H9 (cell line): ENCODE measurements at regions not wholly inside any gene's neighbourhood (a gene's known extent, or its start where the extent isn't known, plus 50 kb on each side); places are given as distances from the start of the nearest gene placed in this dataset.

ENCODE experiments used
- DNase-seq: peaks from one replicate; pipeline ENCODE4 v3.0.0-alpha.2; 2017
- H2AFZ ChIP-seq: one replicate; pipeline ENCODE4 v1.6.1; 2013; ENCODE audit warnings: mild to moderate bottlenecking, low read length, control low read depth, moderate library complexity
- H2AK5ac ChIP-seq: 2 replicates; pipeline ENCODE4 v1.6.1; 2013; ENCODE audit warnings: low read length, control low read depth, mixed read lengths; ENCODE audit not compliant: insufficient read length
- H2BK120ac ChIP-seq: one replicate; pipeline ENCODE4 v1.6.1; 2013; ENCODE audit warnings: low read depth, mild to moderate bottlenecking, low read length, control low read depth, inconsistent platforms; ENCODE audit not compliant: poor library complexity, severe bottlenecking
- H2BK12ac ChIP-seq: 2 replicates; pipeline ENCODE4 v1.6.1; 2013; ENCODE audit warnings: low read length, control low read depth, mixed read lengths, low read depth; ENCODE audit not compliant: insufficient read length
- H2BK15ac ChIP-seq: 2 replicates; pipeline ENCODE4 v1.6.1; 2013; ENCODE audit warnings: low read depth, low read length, control low read depth
- H2BK20ac ChIP-seq: one replicate; pipeline ENCODE4 v1.6.1; 2013; ENCODE audit warnings: low read depth, mild to moderate bottlenecking, low read length, control low read depth, inconsistent platforms; ENCODE audit not compliant: poor library complexity, severe bottlenecking
- H2BK5ac ChIP-seq: 2 replicates; pipeline ENCODE4 v1.6.1; 2013; ENCODE audit warnings: low read length, control low read depth, mixed read lengths; ENCODE audit not compliant: insufficient read length
- H3K14ac ChIP-seq: 2 replicates; pipeline ENCODE4 v1.6.1; 2013; ENCODE audit warnings: low read length, control low read depth; ENCODE audit not compliant: insufficient read depth
- H3K18ac ChIP-seq: 2 replicates; pipeline ENCODE4 v1.6.1; 2013; ENCODE audit warnings: low read depth, mild to moderate bottlenecking, mixed read lengths, low read length, control low read depth; ENCODE audit not compliant: insufficient read length
- H3K23ac ChIP-seq: 2 replicates; pipeline ENCODE4 v1.6.1; 2013; ENCODE audit warnings: low read length, control low read depth, mixed read lengths, low read depth; ENCODE audit not compliant: insufficient read length
- H3K23me2 ChIP-seq: 2 replicates; pipeline ENCODE4 v1.6.1; 2013; ENCODE audit warnings: low read depth, mild to moderate bottlenecking, mixed read lengths, low read length, control low read depth; ENCODE audit not compliant: insufficient read length, poor library complexity, severe bottlenecking
- H3K27ac ChIP-seq: 2 replicates; pipeline ENCODE4 v1.5.1; 2013; ENCODE audit warnings: low read length, control low read depth, mixed read lengths, low read depth; ENCODE audit not compliant: insufficient read length
- H3K27me3 ChIP-seq: 2 replicates; pipeline ENCODE4 v1.6.1; 2013; ENCODE audit warnings: low read length, control low read depth, inconsistent platforms; ENCODE audit not compliant: insufficient read depth
- H3K4ac ChIP-seq: 2 replicates; pipeline ENCODE4 v1.6.1; 2013; ENCODE audit warnings: low read depth, mild to moderate bottlenecking, control low read depth, inconsistent platforms, low read length, moderate library complexity
- H3K4me1 ChIP-seq: 2 replicates; pipeline ENCODE4 v1.6.1; 2013; ENCODE audit warnings: low read length, control low read depth, inconsistent platforms; ENCODE audit not compliant: insufficient read depth
- H3K4me2 ChIP-seq: 2 replicates; pipeline ENCODE4 v1.6.1; 2013; ENCODE audit warnings: low read length, control low read depth, mixed read lengths; ENCODE audit not compliant: insufficient read length, insufficient read depth
- H3K56ac ChIP-seq: 2 replicates; pipeline ENCODE4 v1.6.1; 2013; ENCODE audit warnings: low read depth, mild to moderate bottlenecking, mixed read lengths, low read length, control low read depth; ENCODE audit not compliant: insufficient read length
- H3K79me1 ChIP-seq: 2 replicates; pipeline ENCODE4 v1.6.1; 2013; ENCODE audit warnings: low read depth, mild to moderate bottlenecking, moderate library complexity, low read length, control low read depth, inconsistent platforms; ENCODE audit not compliant: insufficient read depth, poor library complexity, severe bottlenecking
- H3K79me2 ChIP-seq: 2 replicates; pipeline ENCODE4 v1.6.1; 2013; ENCODE audit warnings: low read length, control low read depth, inconsistent platforms; ENCODE audit not compliant: insufficient read depth
- H3K9ac ChIP-seq: 2 replicates; pipeline ENCODE4 v1.6.1; 2013; ENCODE audit warnings: low read length, control low read depth, mixed read lengths; ENCODE audit not compliant: insufficient read length; ENCODE audit errors: extremely low read depth
- H3K9me3 ChIP-seq: one replicate; pipeline ENCODE4 v1.6.1; 2013; ENCODE audit warnings: low read depth, low read length, inconsistent platforms; ENCODE audit not compliant: control insufficient read depth
- H3T11ph ChIP-seq: one replicate; pipeline ENCODE4 v1.6.1; 2013; ENCODE audit warnings: mild to moderate bottlenecking, low read length, control low read depth, inconsistent platforms
- H4K20me1 ChIP-seq: one replicate; pipeline ENCODE4 v1.6.1; 2013; ENCODE audit not compliant: control insufficient read depth, insufficient read length, insufficient read depth
- H4K5ac ChIP-seq: 2 replicates; pipeline ENCODE4 v1.6.1; 2013; ENCODE audit warnings: low read depth, mild to moderate bottlenecking, mixed read lengths, low read length, control low read depth; ENCODE audit not compliant: insufficient read length
- H4K8ac ChIP-seq: replicated peaks from 2 replicates; pipeline ENCODE4 v1.6.1; 2013; ENCODE audit warnings: low read length, control low read depth, mixed read lengths, low read depth; ENCODE audit not compliant: insufficient read length
- H4K91ac ChIP-seq: 2 replicates; pipeline ENCODE4 v1.6.1; 2013; ENCODE audit warnings: low read depth, mild to moderate bottlenecking, moderate library complexity, mixed read lengths, low read length, control low read depth; ENCODE audit not compliant: insufficient read length
- H3K27ac Mint-ChIP-seq, 3 experiments: 2 replicates in 2 of 3; 3 replicates in 1 of 3; pipeline ENCODE4 v1.8.0; 2020 to 2021; ENCODE audit warnings: mixed read lengths in 3 of 3, mild to moderate bottlenecking in 1 of 3, moderate library complexity in 1 of 3
- H3K27me3 Mint-ChIP-seq: 2 replicates; pipeline ENCODE4 v1.8.0; 2021; ENCODE audit warnings: low read depth, mild to moderate bottlenecking, moderate library complexity, mixed read lengths
- H3K36me3 Mint-ChIP-seq, 3 experiments: 2 replicates in 2 of 3; 3 replicates in 1 of 3; pipeline ENCODE4 v1.8.0; 2020 to 2021; ENCODE audit warnings: low read depth in 3 of 3, mixed read lengths in 3 of 3; ENCODE audit not compliant: insufficient read depth in 1 of 3
- H3K4me1 Mint-ChIP-seq, 2 experiments: 2 replicates each; pipeline ENCODE4 v1.8.0; 2020; ENCODE audit warnings: mixed read lengths in 2 of 2
- H3K4me3 Mint-ChIP-seq, 2 experiments: 2 replicates in 1 of 2; 3 replicates in 1 of 2; pipeline ENCODE4 v1.8.0; 2020 to 2021; ENCODE audit warnings: mild to moderate bottlenecking in 2 of 2, mixed read lengths in 2 of 2, moderate library complexity in 1 of 2
- H3K9me3 Mint-ChIP-seq, 2 experiments: 2 replicates in 1 of 2; 3 replicates in 1 of 2; pipeline ENCODE4 v1.8.0; 2020; ENCODE audit warnings: mild to moderate bottlenecking in 2 of 2, mixed read lengths in 2 of 2, moderate library complexity in 1 of 2
- CTCF ChIP-seq: fragments of 200-600 bp; sonication (generic); conservative IDR thresholded peaks from 3 replicates; pipeline ENCODE4 v1.8.0; 2021; ENCODE audit warnings: antibody characterized with exemption, mild to moderate bottlenecking
- WGBS: extraction: QIAGEN DNeasy Blood & Tissue Kit; methylation state at CpG from one replicate; pipeline ENCODE4 v1.1.7; 2013; ENCODE audit warnings: missing lambda C conversion rate, low lambda C conversion rate, mixed read lengths; ENCODE audit not compliant: insufficient read length; ENCODE audit errors: extremely low coverage; 5-methylcytosine and 5-hydroxymethylcytosine counted together

- no peak overlapping the region for H3K4me2 ChIP-seq
- no peak overlapping the region for H2BK12ac ChIP-seq
- no peaks in the 10 kb centered on the region for H3K27me3 ChIP-seq
- Mint-ChIP-seq H3K4me1 (no peaks in the 10 kb centered on the region), H3K27ac (no peak overlapping the region), H3K9me3 (no peaks in the 10 kb centered on the region), H3K36me3 (no peaks in the 10 kb centered on the region), H3K27me3 (no peaks in the 10 kb centered on the region; the same call in 1 of the 2 replicates), H3K4me3 (no peak overlapping the region)
- no peak overlapping the region for H2BK120ac ChIP-seq
- no peak overlapping the region for H4K91ac ChIP-seq
- H3K4me1 ChIP-seq = no peaks in the 10 kb centered on the region
- WGBS = no CpG with 5 or more reads among the region's 1 CpG
- H3K79me1 ChIP-seq = no peaks in the 10 kb centered on the region
- no peak overlapping the region for H3K14ac ChIP-seq
- no peaks in the 10 kb centered on the region for H4K20me1 ChIP-seq
- no peak overlapping the region for H3K56ac ChIP-seq
- H3T11ph ChIP-seq = no peak overlapping the region
- H2AK5ac ChIP-seq = no peak overlapping the region
- no peak overlapping the region for H2BK20ac ChIP-seq
- H3K23ac ChIP-seq = no peak overlapping the region
- H3K79me2 ChIP-seq = no peaks in the 10 kb centered on the region
- H4K8ac ChIP-seq = no peak overlapping the region
- H2BK15ac ChIP-seq = no peak overlapping the region
- peak; percentile 55 for TF ChIP-seq CTCF
- no peak overlapping the region for H3K9ac ChIP-seq
- H2BK5ac ChIP-seq = no peak overlapping the region
- no peaks in the 10 kb centered on the region for H3K9me3 ChIP-seq
- H3K23me2 ChIP-seq = no peaks in the 10 kb centered on the region
- H4K5ac ChIP-seq = no peak overlapping the region
- H3K4ac ChIP-seq = no peak overlapping the region
- H3K18ac ChIP-seq = no peak overlapping the region
- no peak overlapping the region for H2AFZ ChIP-seq
- DNase-seq = no peak
- no peak overlapping the region for H3K27ac ChIP-seq
Observed at GRCh38 chr6:147970970-147971369, 371.7 kb upstream of the SASH1 start.
